ENCODE measurements at regions not wholly inside any gene's neighbourhood (a gene's known extent, or its start where the extent isn't known, plus 50 kb on each side); places are given as distances from the start of the nearest gene placed in this dataset.

DNA sequence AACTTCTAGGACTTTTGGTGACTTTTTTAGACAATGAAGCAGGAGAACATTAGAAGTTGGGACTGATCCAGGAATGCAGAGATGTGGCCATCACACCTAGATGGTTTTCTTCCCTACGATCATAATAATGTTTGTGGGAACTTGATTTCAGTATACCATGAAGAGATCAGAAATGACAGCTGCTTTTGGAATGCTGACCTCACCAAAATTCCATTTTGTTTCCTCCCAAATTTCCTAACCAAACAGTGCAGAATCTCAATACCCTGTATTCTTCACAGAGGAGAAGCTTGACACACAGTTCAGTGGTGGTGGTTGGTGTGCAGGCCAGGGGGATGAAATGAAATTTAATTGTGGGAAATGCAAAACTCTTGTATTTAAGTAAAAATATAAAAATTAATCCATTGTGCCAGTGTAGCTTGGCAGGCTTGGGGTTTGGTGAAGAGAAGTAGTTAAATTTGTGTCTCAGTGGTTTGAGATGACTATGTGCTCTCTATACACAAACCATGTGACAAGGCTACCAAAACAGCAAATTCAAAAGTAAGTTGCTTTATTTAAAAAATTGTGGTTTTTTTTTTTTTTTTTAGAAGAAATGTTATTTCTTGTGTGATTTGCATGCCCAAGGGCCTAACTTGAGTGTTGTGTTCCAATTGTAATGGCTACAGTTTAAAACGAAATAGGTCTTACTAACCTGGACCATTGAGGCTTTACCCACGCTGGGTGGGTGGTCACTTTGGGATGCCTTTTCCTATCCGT, 252.4 kb downstream of the LPIN1 start:
- H3K4me1 Mint-ChIP-seq (ENCODE audit: low read depth), result peaks cover 42% of the 10 kb centered on the region
- H3K27ac Mint-ChIP-seq, result peak overlapping the region; percentile 27; the same call in 1 of the 2 replicates
- H3K9me3 Mint-ChIP-seq, result no peaks in the 10 kb centered on the region
- TF ChIP-seq, protein P1, sequence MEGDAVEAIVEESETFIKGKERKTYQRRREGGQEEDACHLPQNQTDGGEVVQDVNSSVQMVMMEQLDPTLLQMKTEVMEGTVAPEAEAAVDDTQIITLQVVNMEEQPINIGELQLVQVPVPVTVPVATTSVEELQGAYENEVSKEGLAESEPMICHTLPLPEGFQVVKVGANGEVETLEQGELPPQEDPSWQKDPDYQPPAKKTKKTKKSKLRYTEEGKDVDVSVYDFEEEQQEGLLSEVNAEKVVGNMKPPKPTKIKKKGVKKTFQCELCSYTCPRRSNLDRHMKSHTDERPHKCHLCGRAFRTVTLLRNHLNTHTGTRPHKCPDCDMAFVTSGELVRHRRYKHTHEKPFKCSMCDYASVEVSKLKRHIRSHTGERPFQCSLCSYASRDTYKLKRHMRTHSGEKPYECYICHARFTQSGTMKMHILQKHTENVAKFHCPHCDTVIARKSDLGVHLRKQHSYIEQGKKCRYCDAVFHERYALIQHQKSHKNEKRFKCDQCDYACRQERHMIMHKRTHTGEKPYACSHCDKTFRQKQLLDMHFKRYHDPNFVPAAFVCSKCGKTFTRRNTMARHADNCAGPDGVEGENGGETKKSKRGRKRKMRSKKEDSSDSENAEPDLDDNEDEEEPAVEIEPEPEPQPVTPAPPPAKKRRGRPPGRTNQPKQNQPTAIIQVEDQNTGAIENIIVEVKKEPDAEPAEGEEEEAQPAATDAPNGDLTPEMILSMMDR (IDR thresholded peaks at IDR 0.05), result no peak
- H3K27me3 Mint-ChIP-seq (ENCODE audit: insufficient read depth), result no peaks in the 10 kb centered on the region
- H3K4me3 Mint-ChIP-seq, result peak overlapping the region; percentile 29
- no peak for DNase-seq
- H3K36me3 Mint-ChIP-seq (ENCODE audit: low read depth), result peaks cover 11% of the 10 kb centered on the region

DNA sequence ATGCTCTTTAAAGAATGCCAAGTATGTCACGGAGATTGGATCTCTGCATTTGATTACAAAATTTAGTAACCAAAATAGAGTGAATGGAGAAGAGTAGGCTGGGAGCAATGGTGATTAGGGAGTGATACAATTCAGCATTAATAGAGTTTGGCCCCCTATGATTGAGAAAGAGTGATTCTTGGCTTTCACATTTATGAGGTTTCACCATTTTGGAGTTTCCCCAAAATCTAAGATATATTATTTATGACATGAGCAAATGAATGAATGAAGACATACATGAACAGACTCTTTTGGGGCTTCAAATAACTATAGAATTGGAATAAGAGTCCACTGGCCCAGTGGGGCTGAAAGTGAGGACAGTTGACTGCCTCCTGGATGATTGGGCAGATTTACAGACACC, 255.2 kb downstream of the LPIN1 start:
- DNase-seq, result no peak
- no peak overlapping the region for H3K4me3 Mint-ChIP-seq
- peaks cover 24% of the 10 kb centered on the region for H3K4me1 Mint-ChIP-seq (ENCODE audit: low read depth)
- TF ChIP-seq, protein P1 (IDR thresholded peaks at IDR 0.05), result no peak
- H3K9me3 Mint-ChIP-seq, result no peaks in the 10 kb centered on the region
- H3K36me3 Mint-ChIP-seq (ENCODE audit: low read depth), result no peaks in the 10 kb centered on the region; the same call in 1 of the 2 replicates
- no peaks in the 10 kb centered on the region for H3K27me3 Mint-ChIP-seq (ENCODE audit: insufficient read depth)
- H3K27ac Mint-ChIP-seq, result no peak overlapping the region

DNA sequence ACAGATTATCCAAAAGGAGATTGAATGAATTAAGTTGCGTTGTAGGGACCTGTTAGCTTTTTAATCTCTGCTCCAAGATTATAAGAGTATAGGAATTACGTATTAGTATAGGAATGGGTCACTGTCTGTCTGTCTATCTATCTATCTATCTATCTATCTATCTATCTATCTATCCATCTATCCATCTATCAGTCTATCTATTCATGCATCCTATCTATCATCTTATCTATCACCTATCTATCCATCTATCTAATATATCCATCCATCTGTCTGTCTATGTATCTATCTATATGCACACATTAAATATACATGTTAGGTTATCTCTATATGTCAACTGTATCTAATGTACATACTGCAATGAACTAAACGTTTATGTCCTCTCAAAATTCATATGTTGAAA, 255.8 kb downstream of the LPIN1 start:
- Mint-ChIP-seq H3K4me1 (ENCODE audit: low read depth) (peaks cover 27% of the 10 kb centered on the region), H3K27ac (no peak overlapping the region), H3K9me3 (no peaks in the 10 kb centered on the region), H3K27me3 (ENCODE audit: insufficient read depth) (no peaks in the 10 kb centered on the region), H3K36me3 (ENCODE audit: low read depth) (no peaks in the 10 kb centered on the region; the same call in 1 of the 2 replicates), H3K4me3 (no peak overlapping the region)
- TF ChIP-seq, protein P1 (IDR thresholded peaks at IDR 0.05), result no peak
- no peak for DNase-seq

DNA sequence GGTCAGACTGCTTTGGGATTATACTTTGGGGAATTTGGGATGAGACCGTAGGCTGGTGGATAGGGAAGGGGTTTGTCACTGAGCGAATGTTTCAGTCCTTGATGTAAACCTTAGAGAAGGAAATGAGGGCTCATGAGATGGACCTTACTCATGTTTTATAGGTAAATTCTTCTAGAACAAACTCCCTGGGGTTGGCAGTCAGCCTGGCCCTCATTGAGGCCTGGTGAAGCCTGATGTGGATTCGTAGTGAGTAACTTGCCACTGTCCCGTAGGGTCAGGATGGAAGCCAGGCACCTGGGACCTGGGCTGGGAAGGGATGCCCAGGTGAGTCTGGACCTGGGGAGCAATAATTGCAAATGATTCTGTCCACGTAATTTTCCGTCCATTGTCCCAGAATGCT, 258.3 kb downstream of the LPIN1 start:
- no peaks in the 10 kb centered on the region; the same call in 1 of the 2 replicates for H3K36me3 Mint-ChIP-seq (ENCODE audit: low read depth)
- H3K4me3 Mint-ChIP-seq, result no peak overlapping the region
- no peaks in the 10 kb centered on the region for H3K27me3 Mint-ChIP-seq (ENCODE audit: insufficient read depth)
- no peak overlapping the region for H3K27ac Mint-ChIP-seq
- TF ChIP-seq, protein P1 (IDR thresholded peaks at IDR 0.05), result no peak
- H3K9me3 Mint-ChIP-seq, result no peaks in the 10 kb centered on the region
- peaks cover 31% of the 10 kb centered on the region for H3K4me1 Mint-ChIP-seq (ENCODE audit: low read depth)
- no peak for DNase-seq

DNA sequence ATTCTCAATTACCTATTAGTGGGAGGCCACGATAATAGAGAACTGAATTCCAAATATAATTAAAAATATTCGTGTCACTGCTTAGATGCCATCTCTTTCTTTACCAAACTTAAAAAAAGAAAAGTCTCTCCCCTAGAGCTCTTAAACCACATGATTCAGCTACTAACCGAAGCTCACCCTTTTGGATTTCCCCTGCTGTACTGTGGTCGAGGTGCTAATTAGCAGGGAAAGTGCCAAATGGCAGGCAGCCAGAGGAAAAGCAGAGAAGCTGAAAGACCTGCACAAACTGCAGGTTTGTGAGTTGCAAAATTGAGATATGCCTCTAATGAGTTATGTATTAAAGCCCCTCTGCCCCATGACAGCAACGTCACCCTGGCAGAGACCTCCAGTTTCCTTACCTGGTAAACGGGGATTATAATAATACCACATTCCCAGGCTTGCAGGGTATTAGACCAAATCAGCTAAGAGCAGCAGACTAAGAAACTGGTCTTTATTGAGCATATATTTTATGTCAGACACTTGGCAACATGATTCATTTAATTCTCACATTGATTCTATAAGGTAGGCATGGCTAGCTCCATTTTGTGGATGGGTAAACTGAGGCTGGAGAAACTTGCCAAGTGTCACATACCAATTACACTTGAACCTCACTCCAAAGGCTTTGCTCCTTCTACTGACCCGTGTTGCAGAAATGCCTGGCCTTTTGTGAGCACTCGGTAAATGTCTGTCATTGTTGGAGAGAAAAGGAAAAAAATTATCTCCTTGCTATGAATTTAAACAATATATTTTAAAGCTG, 259.7 kb downstream of the LPIN1 start:
- TF ChIP-seq, protein P1 (IDR thresholded peaks at IDR 0.05), result no peak
- Mint-ChIP-seq H3K27me3 (ENCODE audit: insufficient read depth) (no peaks in the 10 kb centered on the region), H3K36me3 (ENCODE audit: low read depth) (no peaks in the 10 kb centered on the region; the same call in 1 of the 2 replicates), H3K4me1 (ENCODE audit: low read depth) (peaks cover 32% of the 10 kb centered on the region), H3K9me3 (no peaks in the 10 kb centered on the region), H3K27ac (no peak overlapping the region), H3K4me3 (no peak overlapping the region)
- DNase-seq, result no peak

Data from HFFc6 (cell line).